ENCODE measurements at regions not wholly inside any gene's neighbourhood (a gene's known extent, or its start where the extent isn't known, plus 50 kb on each side); places are given as distances from the start of the nearest gene placed in this dataset.

DNA sequence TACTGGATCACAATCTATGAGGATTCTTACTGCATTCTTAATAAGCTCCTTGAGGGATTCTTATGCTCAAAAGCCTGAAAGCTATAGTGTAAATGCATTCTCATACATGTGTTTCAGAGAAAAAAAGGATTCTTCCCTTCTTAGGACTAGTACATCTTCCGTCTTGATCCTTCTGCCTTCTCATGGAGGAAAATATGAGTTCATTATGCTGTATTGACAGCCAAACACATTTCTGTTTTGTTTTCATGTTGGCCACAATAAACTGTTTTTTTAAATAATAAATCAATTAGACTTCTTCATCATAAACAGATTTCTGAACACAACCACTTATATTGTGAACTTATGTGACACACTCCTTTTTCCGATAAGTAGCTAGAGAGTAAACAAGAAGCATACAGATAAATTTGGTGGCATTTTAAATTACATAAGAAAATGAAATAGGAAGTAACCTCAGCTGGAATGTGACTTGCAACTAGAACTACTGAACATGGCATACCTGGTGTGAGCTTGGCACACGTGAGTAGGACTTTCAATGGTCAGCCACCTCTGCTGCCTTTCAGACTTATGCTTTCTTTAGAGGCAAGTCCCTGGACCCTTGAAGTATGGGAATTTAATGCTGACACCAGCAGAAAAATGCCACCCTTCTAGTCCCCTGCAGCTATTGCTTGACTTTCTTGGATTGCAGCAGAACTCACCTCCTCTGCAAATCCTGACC lies 350.4 kb downstream of the BCKDHB start:
- H3K36me3 ChIP-seq (ENCODE audit: control insufficient read depth, insufficient read depth, low read length): no peaks in the 10 kb centered on the region
- no peaks in the 10 kb centered on the region for H3K9me3 ChIP-seq (ENCODE audit: control insufficient read depth, insufficient read depth, low read length)
- no peak overlapping the region for H3K4me3 ChIP-seq (ENCODE audit: low read depth, low read length)
- no peaks in the 10 kb centered on the region for H3K27me3 ChIP-seq (ENCODE audit: control insufficient read depth, insufficient read depth, low read length)
- H3K4me1 ChIP-seq (ENCODE audit: control insufficient read depth, insufficient read depth, low read length): no peaks in the 10 kb centered on the region
- no peak overlapping the region for H3K9ac ChIP-seq (ENCODE audit: low read depth, low read length)

DNA sequence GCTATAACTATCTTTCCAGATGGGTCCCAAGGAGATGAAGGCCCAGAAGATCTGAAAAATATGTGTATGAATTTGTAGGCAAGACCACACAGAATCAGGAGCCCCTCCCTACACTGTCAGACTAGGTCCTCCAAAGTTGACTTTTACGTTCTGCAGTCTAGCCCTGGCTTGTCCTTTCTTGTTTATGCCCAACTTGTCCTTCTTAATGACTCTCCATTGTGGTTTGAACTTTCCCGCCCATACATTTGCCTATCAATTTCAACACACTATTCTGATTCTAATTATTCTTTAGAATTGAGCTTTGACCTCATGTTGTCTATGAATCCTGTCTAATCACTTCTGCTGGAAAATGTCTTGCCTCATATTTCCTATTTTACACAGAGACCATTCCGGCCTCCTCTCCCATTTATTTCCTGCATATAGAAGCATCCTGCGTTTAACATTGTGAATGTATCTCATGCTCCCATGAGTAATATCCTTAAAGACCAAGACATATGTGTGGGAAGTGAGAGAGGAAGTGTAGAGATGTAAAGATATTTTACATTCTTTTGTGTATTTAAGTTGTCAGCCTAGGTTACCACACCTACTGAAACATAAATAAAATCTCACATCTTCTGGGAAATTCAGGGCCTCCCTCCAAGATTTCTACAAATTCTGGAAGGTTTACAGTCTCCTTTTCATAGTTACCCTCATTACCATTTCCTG lies 348.3 kb downstream of the BCKDHB start:
- Histone ChIP-seq H3K27me3 (ENCODE audit: control insufficient read depth, insufficient read depth, low read length) (no peaks in the 10 kb centered on the region), H3K4me1 (ENCODE audit: control insufficient read depth, insufficient read depth, low read length) (no peaks in the 10 kb centered on the region), H3K36me3 (ENCODE audit: control insufficient read depth, insufficient read depth, low read length) (no peaks in the 10 kb centered on the region), H3K9me3 (ENCODE audit: control insufficient read depth, insufficient read depth, low read length) (no peaks in the 10 kb centered on the region), H3K4me3 (ENCODE audit: low read depth, low read length) (no peak overlapping the region), H3K9ac (ENCODE audit: low read depth, low read length) (no peak overlapping the region)

DNA sequence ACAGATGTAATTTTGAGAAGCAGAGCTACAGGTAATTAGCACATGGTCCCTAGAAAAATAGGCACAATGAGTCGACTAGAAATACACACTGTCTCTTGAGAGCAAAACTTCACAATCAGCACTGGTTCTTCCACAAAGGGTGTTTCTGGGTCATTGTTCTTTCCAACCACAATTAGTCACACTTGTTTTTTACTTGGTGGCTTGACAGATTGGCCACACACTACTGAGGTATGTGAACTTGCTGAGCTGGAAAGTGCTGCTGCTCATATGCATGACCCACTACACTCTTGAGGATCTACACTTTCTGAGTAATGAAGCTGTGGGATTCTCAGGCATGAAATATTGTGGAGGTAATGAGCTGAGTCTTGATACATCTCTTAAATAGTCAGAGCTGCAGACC lies 347.7 kb downstream of the BCKDHB start:
- Histone ChIP-seq H3K36me3 (ENCODE audit: control insufficient read depth, insufficient read depth, low read length) (no peaks in the 10 kb centered on the region), H3K4me3 (ENCODE audit: low read depth, low read length) (no peak overlapping the region), H3K9me3 (ENCODE audit: control insufficient read depth, insufficient read depth, low read length) (no peaks in the 10 kb centered on the region), H3K9ac (ENCODE audit: low read depth, low read length) (no peak overlapping the region), H3K27me3 (ENCODE audit: control insufficient read depth, insufficient read depth, low read length) (no peaks in the 10 kb centered on the region), H3K4me1 (ENCODE audit: control insufficient read depth, insufficient read depth, low read length) (no peaks in the 10 kb centered on the region)

DNA sequence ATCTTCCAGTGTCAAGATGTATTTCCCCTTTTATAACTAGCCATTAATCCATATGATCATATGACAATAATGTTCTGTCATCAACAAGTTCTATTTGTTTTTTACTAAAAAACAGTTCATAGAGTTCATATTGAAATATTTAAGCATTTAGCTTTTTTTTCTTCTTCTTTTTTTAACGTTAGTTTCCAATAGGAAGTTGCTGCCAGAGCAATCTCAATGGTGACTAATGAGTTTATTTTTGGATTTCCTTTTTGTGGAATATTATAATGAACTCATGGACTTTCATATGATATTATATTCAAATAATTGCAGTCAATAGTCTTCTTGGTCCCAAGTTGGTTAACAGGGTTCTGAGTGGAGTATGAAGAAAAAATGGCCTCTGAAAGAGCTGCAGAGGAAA lies 343.3 kb downstream of the BCKDHB start:
- Histone ChIP-seq H3K9me3 (ENCODE audit: control insufficient read depth, insufficient read depth, low read length) (peaks cover 4% of the 10 kb centered on the region), H3K27me3 (ENCODE audit: control insufficient read depth, insufficient read depth, low read length) (no peaks in the 10 kb centered on the region), H3K4me3 (ENCODE audit: low read depth, low read length) (no peak overlapping the region), H3K36me3 (ENCODE audit: control insufficient read depth, insufficient read depth, low read length) (no peaks in the 10 kb centered on the region), H3K9ac (ENCODE audit: low read depth, low read length) (no peak overlapping the region), H3K4me1 (ENCODE audit: control insufficient read depth, insufficient read depth, low read length) (no peaks in the 10 kb centered on the region)

DNA sequence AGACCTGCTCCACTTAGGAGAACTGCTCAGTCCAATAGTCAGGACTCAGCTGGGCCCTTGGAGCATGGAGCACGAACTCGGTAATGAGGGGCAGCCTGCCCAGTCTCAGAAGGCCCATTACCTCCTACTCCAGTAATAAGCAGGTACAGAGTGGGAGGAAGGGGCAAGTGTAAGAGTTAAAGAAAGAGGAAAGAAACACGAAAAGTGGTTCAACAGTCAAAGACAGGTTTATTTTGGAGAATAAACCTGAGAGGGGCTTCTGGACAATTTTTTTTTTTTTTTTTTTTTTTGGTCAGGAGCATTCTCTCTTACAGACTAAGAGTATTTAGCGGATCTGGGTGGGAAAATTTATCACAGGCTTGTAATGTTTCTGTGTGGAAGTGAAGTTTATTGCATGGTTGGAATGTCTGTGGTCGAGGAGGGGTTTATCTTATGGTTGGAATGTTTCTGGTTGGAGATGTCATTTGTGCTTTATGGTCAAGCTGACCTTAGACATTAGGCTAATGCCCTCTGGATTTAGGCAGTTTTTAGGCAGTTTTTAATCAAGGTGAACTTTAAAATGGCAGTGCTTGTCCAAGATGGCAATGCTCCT lies 340.1 kb downstream of the BCKDHB start:
- Histone ChIP-seq H3K4me1 (ENCODE audit: control insufficient read depth, insufficient read depth, low read length) (no peaks in the 10 kb centered on the region), H3K9me3 (ENCODE audit: control insufficient read depth, insufficient read depth, low read length) (peaks cover 4% of the 10 kb centered on the region)

DNA sequence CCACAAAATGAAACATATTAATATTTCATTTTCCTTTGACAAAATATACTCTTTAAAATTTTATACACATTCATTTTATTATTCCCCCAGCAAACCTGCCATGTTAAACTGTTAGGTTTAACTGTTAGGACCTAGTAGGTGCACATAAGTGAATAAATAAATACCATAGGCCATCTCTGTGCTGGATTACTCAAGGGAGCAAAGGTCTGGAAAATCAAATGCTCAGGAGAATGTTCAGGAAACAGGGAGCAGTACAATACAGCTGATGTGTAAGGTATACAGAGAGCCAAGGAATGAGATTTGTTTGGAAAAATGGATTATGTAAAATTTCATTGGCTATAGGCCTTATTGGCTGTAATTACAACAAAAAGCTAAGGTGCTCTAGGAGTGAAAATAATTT lies 339.3 kb downstream of the BCKDHB start:
- H3K4me1 ChIP-seq (ENCODE audit: control insufficient read depth, insufficient read depth, low read length): no peaks in the 10 kb centered on the region
- no peaks in the 10 kb centered on the region for H3K36me3 ChIP-seq (ENCODE audit: control insufficient read depth, insufficient read depth, low read length)
- peaks cover 4% of the 10 kb centered on the region for H3K9me3 ChIP-seq (ENCODE audit: control insufficient read depth, insufficient read depth, low read length)
- H3K27me3 ChIP-seq (ENCODE audit: control insufficient read depth, insufficient read depth, low read length): no peaks in the 10 kb centered on the region
- no peak overlapping the region for H3K4me3 ChIP-seq (ENCODE audit: low read depth, low read length)
- no peak overlapping the region for H3K9ac ChIP-seq (ENCODE audit: low read depth, low read length)

More for the DNA sequence above, 340.1 kb downstream of the BCKDHB start:
- H3K27me3 ChIP-seq (ENCODE audit: control insufficient read depth, insufficient read depth, low read length): no peaks in the 10 kb centered on the region
- no peaks in the 10 kb centered on the region for H3K36me3 ChIP-seq (ENCODE audit: control insufficient read depth, insufficient read depth, low read length)
- H3K9ac ChIP-seq (ENCODE audit: low read depth, low read length): no peak overlapping the region
- H3K4me3 ChIP-seq (ENCODE audit: low read depth, low read length): no peak overlapping the region

DNA sequence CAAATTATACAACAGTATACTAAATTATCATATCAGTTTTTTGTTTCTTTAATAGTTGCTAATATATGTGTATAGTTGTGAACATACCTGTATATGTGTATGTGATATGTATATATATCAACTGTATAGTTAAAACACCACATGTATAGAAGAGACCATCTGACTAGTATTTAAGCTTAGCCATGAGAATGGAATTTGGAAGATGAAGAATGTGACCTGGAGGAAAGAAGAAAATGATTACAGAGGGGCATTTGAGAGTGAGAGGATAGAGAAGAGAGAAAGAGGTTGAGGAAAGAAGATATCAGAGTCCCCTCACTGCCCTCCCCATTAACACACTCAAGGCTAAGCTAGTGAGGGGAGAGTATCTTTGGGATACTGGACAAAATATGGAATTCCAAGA lies 335.9 kb downstream of the BCKDHB start:
- peaks cover 4% of the 10 kb centered on the region for H3K9me3 ChIP-seq (ENCODE audit: control insufficient read depth, insufficient read depth, low read length)
- H3K27me3 ChIP-seq (ENCODE audit: control insufficient read depth, insufficient read depth, low read length): no peaks in the 10 kb centered on the region
- peaks cover 5% of the 10 kb centered on the region for H3K4me1 ChIP-seq (ENCODE audit: control insufficient read depth, insufficient read depth, low read length)
- no peaks in the 10 kb centered on the region for H3K36me3 ChIP-seq (ENCODE audit: control insufficient read depth, insufficient read depth, low read length)
- no peak overlapping the region for H3K4me3 ChIP-seq (ENCODE audit: low read depth, low read length)
- H3K9ac ChIP-seq (ENCODE audit: low read depth, low read length): no peak overlapping the region

DNA sequence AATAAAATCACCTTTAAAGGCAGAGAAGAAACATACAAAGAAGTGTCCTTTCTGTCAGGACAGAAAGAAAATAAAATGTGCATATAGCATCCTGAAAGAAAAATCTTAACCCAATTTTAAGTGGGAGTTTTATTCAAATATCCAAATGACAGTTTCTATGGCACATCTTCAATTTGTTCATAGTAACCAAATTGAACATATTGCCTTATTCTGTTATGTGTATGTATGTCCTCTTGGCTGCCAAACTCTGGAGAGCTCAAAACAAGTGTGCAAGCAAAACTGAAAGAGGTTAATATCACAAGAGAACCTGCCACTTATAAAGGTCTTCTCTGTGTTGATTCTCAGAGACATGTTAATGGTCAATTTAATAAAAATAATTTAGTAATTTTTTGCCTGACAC lies 334.7 kb downstream of the BCKDHB start:
- Histone ChIP-seq H3K36me3 (ENCODE audit: control insufficient read depth, insufficient read depth, low read length) (no peaks in the 10 kb centered on the region), H3K27me3 (ENCODE audit: control insufficient read depth, insufficient read depth, low read length) (no peaks in the 10 kb centered on the region), H3K9me3 (ENCODE audit: control insufficient read depth, insufficient read depth, low read length) (no peaks in the 10 kb centered on the region), H3K9ac (ENCODE audit: low read depth, low read length) (no peak overlapping the region), H3K4me3 (ENCODE audit: low read depth, low read length) (no peak overlapping the region), H3K4me1 (ENCODE audit: control insufficient read depth, insufficient read depth, low read length) (peaks cover 5% of the 10 kb centered on the region)

DNA sequence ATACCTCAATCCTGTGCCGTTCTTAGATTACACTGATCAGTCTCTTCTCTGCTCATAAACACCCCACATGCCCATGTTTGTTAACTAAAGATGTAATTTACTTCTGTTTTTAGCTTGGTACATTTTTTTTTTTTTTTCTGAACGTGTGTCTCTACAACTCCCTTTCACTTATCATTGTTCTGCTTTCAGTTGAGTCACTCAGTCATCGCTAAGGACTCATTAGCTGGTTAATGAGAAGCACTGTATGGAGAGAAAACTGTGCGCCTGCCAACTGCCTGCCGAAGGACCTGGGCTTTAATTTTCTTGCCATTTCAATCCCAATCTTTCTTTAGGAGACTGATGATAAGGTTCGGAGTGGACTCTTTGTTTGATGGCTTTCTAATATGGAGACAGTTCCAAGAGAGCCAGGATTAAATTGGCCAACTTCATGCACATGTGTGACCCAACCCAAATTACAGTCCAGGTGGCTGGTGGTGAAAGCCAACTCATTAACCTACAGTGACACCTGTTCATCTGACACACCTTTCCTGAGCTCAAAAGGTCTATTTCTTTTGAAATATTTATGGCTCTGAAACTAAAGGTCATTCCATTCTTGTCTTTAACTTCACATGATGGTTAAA lies 334.1 kb downstream of the BCKDHB start:
- no peaks in the 10 kb centered on the region for H3K36me3 ChIP-seq (ENCODE audit: control insufficient read depth, insufficient read depth, low read length)
- no peaks in the 10 kb centered on the region for H3K9me3 ChIP-seq (ENCODE audit: control insufficient read depth, insufficient read depth, low read length)
- H3K9ac ChIP-seq (ENCODE audit: low read depth, low read length): no peak overlapping the region
- peaks cover 5% of the 10 kb centered on the region for H3K4me1 ChIP-seq (ENCODE audit: control insufficient read depth, insufficient read depth, low read length)
- no peaks in the 10 kb centered on the region for H3K27me3 ChIP-seq (ENCODE audit: control insufficient read depth, insufficient read depth, low read length)
- H3K4me3 ChIP-seq (ENCODE audit: low read depth, low read length): no peak overlapping the region

DNA sequence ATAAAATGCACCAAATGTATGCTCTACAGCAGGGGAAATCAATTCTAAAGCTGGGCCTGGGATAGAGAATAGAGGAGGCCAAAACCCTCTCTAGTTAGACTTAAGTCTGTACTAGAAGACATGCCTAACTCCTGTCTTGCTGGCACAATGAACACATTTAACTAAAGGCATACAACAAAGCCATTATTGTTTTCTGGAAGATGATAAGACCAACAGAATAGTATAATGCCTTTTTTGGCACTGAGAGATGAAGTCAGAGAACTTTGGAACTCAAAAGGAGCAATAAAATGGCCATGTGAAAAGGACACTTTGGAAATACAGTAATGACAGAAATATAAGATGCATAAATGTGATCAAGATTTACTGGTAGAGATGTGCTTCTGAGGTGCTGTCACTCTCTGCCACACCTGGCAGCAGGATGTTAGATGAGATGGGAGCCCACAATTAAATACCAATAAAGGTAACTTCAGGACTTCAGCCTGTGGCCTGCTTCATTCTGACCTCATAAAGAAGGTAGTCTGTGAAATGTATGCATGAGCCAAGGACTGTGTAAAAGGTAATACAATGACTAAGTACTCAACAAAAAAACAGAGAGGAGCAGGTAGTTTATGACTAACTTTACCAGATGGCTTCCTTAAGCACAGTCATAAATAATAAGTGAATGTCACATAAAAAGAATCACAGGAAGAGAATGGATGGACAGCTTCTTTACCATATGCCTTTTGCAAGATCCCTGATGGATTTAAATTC lies 333.4 kb downstream of the BCKDHB start:
- H3K9me3 ChIP-seq (ENCODE audit: control insufficient read depth, insufficient read depth, low read length): no peaks in the 10 kb centered on the region
- no peak overlapping the region for H3K4me3 ChIP-seq (ENCODE audit: low read depth, low read length)
- no peak overlapping the region for H3K9ac ChIP-seq (ENCODE audit: low read depth, low read length)
- no peaks in the 10 kb centered on the region for H3K27me3 ChIP-seq (ENCODE audit: control insufficient read depth, insufficient read depth, low read length)
- H3K36me3 ChIP-seq (ENCODE audit: control insufficient read depth, insufficient read depth, low read length): no peaks in the 10 kb centered on the region
- H3K4me1 ChIP-seq (ENCODE audit: control insufficient read depth, insufficient read depth, low read length): peaks cover 5% of the 10 kb centered on the region

DNA sequence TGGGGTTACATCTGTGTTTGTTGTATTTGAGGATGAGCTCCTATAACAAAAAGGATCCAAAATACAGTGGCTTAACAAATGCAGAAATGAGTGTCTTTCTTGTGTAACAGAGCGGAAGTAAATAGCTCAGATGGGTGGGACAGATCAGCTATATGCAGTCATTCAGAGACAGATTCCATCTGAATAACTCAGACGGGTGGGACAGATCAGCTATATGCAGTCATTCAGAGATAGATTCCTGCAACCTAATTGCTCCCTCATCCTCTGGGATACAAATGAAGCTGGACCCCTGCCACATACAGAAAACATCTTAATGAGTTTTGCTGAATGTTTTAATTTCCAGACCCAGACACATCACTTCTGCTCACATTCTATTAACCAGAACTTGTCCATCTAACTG lies 332.3 kb downstream of the BCKDHB start:
- Histone ChIP-seq H3K9me3 (ENCODE audit: control insufficient read depth, insufficient read depth, low read length) (no peaks in the 10 kb centered on the region), H3K27me3 (ENCODE audit: control insufficient read depth, insufficient read depth, low read length) (no peaks in the 10 kb centered on the region), H3K4me3 (ENCODE audit: low read depth, low read length) (no peak overlapping the region), H3K9ac (ENCODE audit: low read depth, low read length) (no peak overlapping the region), H3K4me1 (ENCODE audit: control insufficient read depth, insufficient read depth, low read length) (peaks cover 7% of the 10 kb centered on the region), H3K36me3 (ENCODE audit: control insufficient read depth, insufficient read depth, low read length) (no peaks in the 10 kb centered on the region)
